MM.1S (cell line): ENCODE measurements at regions not wholly inside any gene's neighbourhood (a gene's known extent, or its start where the extent isn't known, plus 50 kb on each side); places are given as distances from the start of the nearest gene placed in this dataset.

Experiments used
- CTCF ChIP-seq: fragments of 300-600 bp; sonication (generic); IDR thresholded peaks from 2 replicates; pipeline ENCODE4 v1.5.1; 2016; ENCODE audit warnings: antibody characterized with exemption, low read length, mixed read lengths
- EZH2 ChIP-seq: fragments of 300-600 bp; sonication (generic); optimal IDR thresholded peaks from 2 replicates; pipeline ENCODE3; 2017; ENCODE audit warnings: low read depth, mild to moderate bottlenecking, antibody characterized with exemption, low read length, mixed read lengths

DNA sequence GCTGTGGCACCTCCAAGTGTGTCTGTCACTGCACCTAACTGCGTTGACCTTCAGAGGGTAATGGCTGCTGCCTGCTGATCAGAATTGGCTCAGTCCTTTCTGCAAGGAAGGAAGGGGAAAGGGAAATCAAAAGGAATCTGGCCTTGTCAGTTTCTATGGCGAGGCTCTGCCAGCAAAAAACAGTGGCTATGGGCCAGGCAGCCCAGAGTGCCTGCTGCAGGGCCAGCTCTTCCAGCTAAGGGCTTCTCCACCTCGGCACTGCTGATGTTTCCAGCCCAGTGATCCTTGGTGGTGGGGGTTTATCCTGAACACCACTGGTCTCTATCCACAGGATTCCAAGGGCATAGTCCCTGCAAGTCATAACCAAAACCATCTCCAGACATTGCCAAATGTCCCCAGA is 184.3 kb downstream of the TJP1 start:
- no peak for TF ChIP-seq CTCF
- TF ChIP-seq EZH2 = no peak
